Activated naive CD4-positive, alpha-beta T cell treated with anti-CD3 and anti-CD28 coated beads, Interleukin-2, amount 50 U/mL, for 24 hours (primary cell): ENCODE measurements at regions not wholly inside any gene's neighbourhood (a gene's known extent, or its start where the extent isn't known, plus 50 kb on each side); places are given as distances from the start of the nearest gene placed in this dataset.
"Not testable (repeated sequence)": the region's sequence is repeated elsewhere in the genome, so short reads cannot be mapped to it uniquely, and the experiment has no call there.

Experiments
- H3K27ac Mint-ChIP-seq: one replicate; pipeline ENCODE4 v1.8.0; 2021; ENCODE audit warnings: mild to moderate bottlenecking, mixed read lengths
- H3K27me3 Mint-ChIP-seq: one replicate; pipeline ENCODE4 v1.8.0; 2021; ENCODE audit warnings: mixed read lengths
- H3K36me3 Mint-ChIP-seq: one replicate; pipeline ENCODE4 v1.8.0; 2021; ENCODE audit warnings: mixed read lengths
- H3K4me1 Mint-ChIP-seq: one replicate; pipeline ENCODE4 v1.8.0; 2021; ENCODE audit warnings: mixed read lengths
- H3K4me3 Mint-ChIP-seq: one replicate; pipeline ENCODE4 v1.8.0; 2021; ENCODE audit warnings: mild to moderate bottlenecking, mixed read lengths
- H3K9me3 Mint-ChIP-seq: one replicate; pipeline ENCODE4 v1.8.0; 2021; ENCODE audit warnings: mixed read lengths

GRCh38 chr5:83001796-83002381 lies 75.3 kb downstream of the TMEM167A start:
- H3K4me1 Mint-ChIP-seq, result no peaks in the 10 kb centered on the region
- H3K9me3 Mint-ChIP-seq, result no peaks in the 10 kb centered on the region
- no peaks in the 10 kb centered on the region for H3K36me3 Mint-ChIP-seq
- H3K27me3 Mint-ChIP-seq, result peaks cover 3% of the 10 kb centered on the region
- H3K4me3 Mint-ChIP-seq, result no peak overlapping the region
- H3K27ac Mint-ChIP-seq, result no peak overlapping the region

GRCh38 chr5:83000922-83001321 lies 76.3 kb downstream of the TMEM167A start:
- H3K27me3 Mint-ChIP-seq, result peaks cover 3% of the 10 kb centered on the region
- no peak overlapping the region for H3K27ac Mint-ChIP-seq
- no peaks in the 10 kb centered on the region for H3K4me1 Mint-ChIP-seq

GRCh38 chr5:83000428-83000827 lies 76.8 kb downstream of the TMEM167A start:
- no peaks in the 10 kb centered on the region for H3K4me1 Mint-ChIP-seq
- H3K4me3 Mint-ChIP-seq, result no peak overlapping the region
- peaks cover 3% of the 10 kb centered on the region for H3K27me3 Mint-ChIP-seq
- no peaks in the 10 kb centered on the region for H3K36me3 Mint-ChIP-seq
- no peak overlapping the region for H3K27ac Mint-ChIP-seq
- H3K9me3 Mint-ChIP-seq, result no peaks in the 10 kb centered on the region

More at GRCh38 chr5:83000922-83001321, 76.3 kb downstream of the TMEM167A start:
- H3K36me3 Mint-ChIP-seq, result no peaks in the 10 kb centered on the region
- no peaks in the 10 kb centered on the region for H3K9me3 Mint-ChIP-seq
- H3K4me3 Mint-ChIP-seq, result no peak overlapping the region

- Mint-ChIP-seq H3K27me3 (peaks cover 1% of the 10 kb centered on the region), H3K27ac (no peak overlapping the region), H3K4me1 (no peaks in the 10 kb centered on the region), H3K4me3 (no peak overlapping the region), H3K36me3 (no peaks in the 10 kb centered on the region), H3K9me3 (no peaks in the 10 kb centered on the region)
Observed at GRCh38 chr5:82993416-82993815, 83.8 kb downstream of the TMEM167A start.

GRCh38 chr5:82992646-82993045 lies 84.5 kb downstream of the TMEM167A start:
- Mint-ChIP-seq H3K4me1 (no peaks in the 10 kb centered on the region), H3K36me3 (no peaks in the 10 kb centered on the region), H3K27me3 (peaks cover 1% of the 10 kb centered on the region)

GRCh38 chr5:82991678-82992323 lies 85.4 kb downstream of the TMEM167A start:
- Mint-ChIP-seq H3K27me3 (peaks cover 1% of the 10 kb centered on the region), H3K4me3 (no peak overlapping the region), H3K9me3 (no peaks in the 10 kb centered on the region), H3K27ac (no peak overlapping the region), H3K4me1 (no peaks in the 10 kb centered on the region), H3K36me3 (no peaks in the 10 kb centered on the region)

More at GRCh38 chr5:82992646-82993045, 84.5 kb downstream of the TMEM167A start:
- Mint-ChIP-seq H3K4me3 (no peak overlapping the region), H3K9me3 (no peaks in the 10 kb centered on the region), H3K27ac (no peak overlapping the region)

GRCh38 chr5:82991059-82991458 lies 86.1 kb downstream of the TMEM167A start:
- peaks cover 1% of the 10 kb centered on the region for H3K27me3 Mint-ChIP-seq
- no peak overlapping the region for H3K4me3 Mint-ChIP-seq
- H3K9me3 Mint-ChIP-seq, result no peaks in the 10 kb centered on the region
- no peaks in the 10 kb centered on the region for H3K36me3 Mint-ChIP-seq
- no peaks in the 10 kb centered on the region for H3K4me1 Mint-ChIP-seq
- no peak overlapping the region for H3K27ac Mint-ChIP-seq

- Mint-ChIP-seq H3K27ac (no peak overlapping the region), H3K4me1 (no peaks in the 10 kb centered on the region), H3K9me3 (no peaks in the 10 kb centered on the region), H3K27me3 (peaks cover 1% of the 10 kb centered on the region), H3K4me3 (no peak overlapping the region), H3K36me3 (no peaks in the 10 kb centered on the region)
Observed at GRCh38 chr5:82987188-82987587, 90.0 kb downstream of the TMEM167A start.

- Mint-ChIP-seq H3K27ac (no peak overlapping the region), H3K27me3 (peaks cover 3% of the 10 kb centered on the region), H3K9me3 (no peaks in the 10 kb centered on the region), H3K4me1 (no peaks in the 10 kb centered on the region), H3K36me3 (no peaks in the 10 kb centered on the region), H3K4me3 (no peak overlapping the region)
Observed at GRCh38 chr5:82986404-82986803, 90.8 kb downstream of the TMEM167A start.

- Mint-ChIP-seq H3K4me3 (no peak overlapping the region), H3K27ac (no peak overlapping the region), H3K36me3 (no peaks in the 10 kb centered on the region), H3K4me1 (no peaks in the 10 kb centered on the region), H3K27me3 (peaks cover 3% of the 10 kb centered on the region), H3K9me3 (no peaks in the 10 kb centered on the region)
Observed at GRCh38 chr5:82985763-82986162, 91.4 kb downstream of the TMEM167A start.

GRCh38 chr5:82984786-82985735 lies 92.1 kb downstream of the TMEM167A start:
- Mint-ChIP-seq H3K27ac (no peak overlapping the region), H3K4me3 (no peak overlapping the region), H3K4me1 (no peaks in the 10 kb centered on the region), H3K9me3 (no peaks in the 10 kb centered on the region), H3K27me3 (peaks cover 3% of the 10 kb centered on the region), H3K36me3 (no peaks in the 10 kb centered on the region)

- Mint-ChIP-seq H3K27me3 (peaks cover 7% of the 10 kb centered on the region), H3K4me3 (no peak overlapping the region), H3K36me3 (no peaks in the 10 kb centered on the region), H3K27ac (no peak overlapping the region), H3K9me3 (peaks cover 11% of the 10 kb centered on the region), H3K4me1 (no peaks in the 10 kb centered on the region)
Observed at GRCh38 chr5:82982846-82983245, 94.3 kb downstream of the TMEM167A start.

GRCh38 chr5:82976887-82977286 lies 100.3 kb downstream of the TMEM167A start:
- H3K27ac Mint-ChIP-seq, H3K4me3 Mint-ChIP-seq, H3K27me3 Mint-ChIP-seq, H3K4me1 Mint-ChIP-seq, H3K36me3 Mint-ChIP-seq: not testable (repeated sequence)
- H3K9me3 Mint-ChIP-seq, result peaks cover 38% of the 10 kb centered on the region

GRCh38 chr5:82975812-82976211 lies 101.4 kb downstream of the TMEM167A start:
- Mint-ChIP-seq H3K4me3 (no peak overlapping the region), H3K36me3 (peaks cover 6% of the 10 kb centered on the region), H3K4me1 (no peaks in the 10 kb centered on the region), H3K9me3 (peaks cover 38% of the 10 kb centered on the region), H3K27ac (no peak overlapping the region), H3K27me3 (peaks cover 5% of the 10 kb centered on the region)

GRCh38 chr5:82975396-82975795 lies 101.8 kb downstream of the TMEM167A start:
- H3K9me3 Mint-ChIP-seq, result peaks cover 38% of the 10 kb centered on the region
- H3K36me3 Mint-ChIP-seq, result peaks cover 6% of the 10 kb centered on the region
- H3K4me3 Mint-ChIP-seq, result no peak overlapping the region
- H3K27me3 Mint-ChIP-seq, result peaks cover 5% of the 10 kb centered on the region
- no peak overlapping the region for H3K27ac Mint-ChIP-seq
- H3K4me1 Mint-ChIP-seq, result no peaks in the 10 kb centered on the region

GRCh38 chr5:82974346-82974745 lies 102.8 kb downstream of the TMEM167A start:
- H3K4me3 Mint-ChIP-seq, H3K36me3 Mint-ChIP-seq, H3K27ac Mint-ChIP-seq, H3K27me3 Mint-ChIP-seq, H3K4me1 Mint-ChIP-seq: not testable (repeated sequence)
- H3K9me3 Mint-ChIP-seq, result peaks cover 37% of the 10 kb centered on the region
